ENCODE measurements at regions not wholly inside any gene's neighbourhood (a gene's known extent, or its start where the extent isn't known, plus 50 kb on each side); places are given as distances from the start of the nearest gene placed in this dataset.

DNA sequence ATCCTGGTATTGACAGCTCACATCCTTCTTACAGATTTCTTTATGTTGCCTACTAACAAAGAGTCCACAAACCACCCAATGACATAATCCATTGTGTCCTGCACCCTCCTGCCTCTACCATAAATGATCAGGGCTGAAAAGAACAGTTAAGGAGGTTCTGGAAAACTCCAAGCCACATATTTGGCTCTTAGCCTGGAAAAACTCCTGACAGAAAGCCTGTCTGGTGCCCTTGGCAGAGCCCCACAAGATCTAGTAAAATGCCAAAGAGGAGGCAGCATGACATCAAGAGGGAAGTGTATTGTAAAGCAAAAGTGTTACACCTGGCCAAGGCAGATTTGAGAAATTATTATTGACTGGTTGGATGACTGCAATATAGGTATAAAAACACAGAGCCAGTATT, 126.4 kb upstream of the VGLL2 start:
- TF ChIP-seq, protein P1, sequence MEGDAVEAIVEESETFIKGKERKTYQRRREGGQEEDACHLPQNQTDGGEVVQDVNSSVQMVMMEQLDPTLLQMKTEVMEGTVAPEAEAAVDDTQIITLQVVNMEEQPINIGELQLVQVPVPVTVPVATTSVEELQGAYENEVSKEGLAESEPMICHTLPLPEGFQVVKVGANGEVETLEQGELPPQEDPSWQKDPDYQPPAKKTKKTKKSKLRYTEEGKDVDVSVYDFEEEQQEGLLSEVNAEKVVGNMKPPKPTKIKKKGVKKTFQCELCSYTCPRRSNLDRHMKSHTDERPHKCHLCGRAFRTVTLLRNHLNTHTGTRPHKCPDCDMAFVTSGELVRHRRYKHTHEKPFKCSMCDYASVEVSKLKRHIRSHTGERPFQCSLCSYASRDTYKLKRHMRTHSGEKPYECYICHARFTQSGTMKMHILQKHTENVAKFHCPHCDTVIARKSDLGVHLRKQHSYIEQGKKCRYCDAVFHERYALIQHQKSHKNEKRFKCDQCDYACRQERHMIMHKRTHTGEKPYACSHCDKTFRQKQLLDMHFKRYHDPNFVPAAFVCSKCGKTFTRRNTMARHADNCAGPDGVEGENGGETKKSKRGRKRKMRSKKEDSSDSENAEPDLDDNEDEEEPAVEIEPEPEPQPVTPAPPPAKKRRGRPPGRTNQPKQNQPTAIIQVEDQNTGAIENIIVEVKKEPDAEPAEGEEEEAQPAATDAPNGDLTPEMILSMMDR (conservative IDR thresholded peaks at IDR 0.05): no peak
- no peak for TF ChIP-seq EZH2 (IDR thresholded peaks at IDR 0.05; ENCODE audit: low read depth)
